ENCODE measurements at regions not wholly inside any gene's neighbourhood (a gene's known extent, or its start where the extent isn't known, plus 50 kb on each side); places are given as distances from the start of the nearest gene placed in this dataset.
A peak's percentile ranks its signal among the peaks of the same experiment; 100 is the strongest.

GRCh38 chr17:69605571-69605970 is 191.1 kb downstream of the MAP2K6 start:
- H3K4me1 Mint-ChIP-seq (ENCODE audit: low read depth) = peaks cover 38% of the 10 kb centered on the region
- H3K4me3 Mint-ChIP-seq = no peak overlapping the region
- no peaks in the 10 kb centered on the region for H3K27me3 Mint-ChIP-seq (ENCODE audit: low read depth)
- H3K27ac Mint-ChIP-seq = no peak overlapping the region
- H3K36me3 Mint-ChIP-seq (ENCODE audit: low read depth) = peaks cover 5% of the 10 kb centered on the region
- peaks cover 4% of the 10 kb centered on the region for H3K9me3 Mint-ChIP-seq

- H3K36me3 Mint-ChIP-seq (ENCODE audit: low read depth) = peaks cover 5% of the 10 kb centered on the region
- H3K27ac Mint-ChIP-seq = no peak overlapping the region
- H3K4me3 Mint-ChIP-seq = no peak overlapping the region
- no peaks in the 10 kb centered on the region for H3K27me3 Mint-ChIP-seq (ENCODE audit: low read depth)
- peaks cover 6% of the 10 kb centered on the region for H3K9me3 Mint-ChIP-seq
- H3K4me1 Mint-ChIP-seq (ENCODE audit: low read depth) = peaks cover 38% of the 10 kb centered on the region
These were observed 191.8 kb downstream of the MAP2K6 start for GRCh38 chr17:69606142-69606800.

- Mint-ChIP-seq H3K27ac (peak overlapping the region; percentile 42), H3K4me1 (ENCODE audit: low read depth) (peaks cover 37% of the 10 kb centered on the region), H3K36me3 (ENCODE audit: low read depth) (peaks cover 5% of the 10 kb centered on the region)
These were observed 192.8 kb downstream of the MAP2K6 start for GRCh38 chr17:69607162-69607834.

GRCh38 chr17:69608141-69608540 is 193.6 kb downstream of the MAP2K6 start:
- Mint-ChIP-seq H3K4me1 (ENCODE audit: low read depth) (peaks cover 29% of the 10 kb centered on the region), H3K27me3 (ENCODE audit: low read depth) (no peaks in the 10 kb centered on the region), H3K27ac (no peak overlapping the region), H3K9me3 (peaks cover 10% of the 10 kb centered on the region), H3K36me3 (ENCODE audit: low read depth) (peaks cover 5% of the 10 kb centered on the region), H3K4me3 (no peak overlapping the region)

More at GRCh38 chr17:69607162-69607834, 192.8 kb downstream of the MAP2K6 start:
- Mint-ChIP-seq H3K4me3 (no peak overlapping the region), H3K27me3 (ENCODE audit: low read depth) (no peaks in the 10 kb centered on the region), H3K9me3 (peaks cover 10% of the 10 kb centered on the region)

GRCh38 chr17:69608808-69609472 is 194.4 kb downstream of the MAP2K6 start:
- peaks cover 10% of the 10 kb centered on the region for H3K9me3 Mint-ChIP-seq
- peaks cover 5% of the 10 kb centered on the region for H3K36me3 Mint-ChIP-seq (ENCODE audit: low read depth)
- H3K4me3 Mint-ChIP-seq = no peak overlapping the region
- no peaks in the 10 kb centered on the region for H3K27me3 Mint-ChIP-seq (ENCODE audit: low read depth)
- H3K27ac Mint-ChIP-seq = no peak overlapping the region
- peaks cover 27% of the 10 kb centered on the region for H3K4me1 Mint-ChIP-seq (ENCODE audit: low read depth)

- Mint-ChIP-seq H3K27ac (no peak overlapping the region), H3K4me1 (ENCODE audit: low read depth) (peaks cover 27% of the 10 kb centered on the region), H3K36me3 (ENCODE audit: low read depth) (peaks cover 5% of the 10 kb centered on the region), H3K9me3 (peaks cover 10% of the 10 kb centered on the region), H3K4me3 (no peak overlapping the region), H3K27me3 (ENCODE audit: low read depth) (no peaks in the 10 kb centered on the region)
These were observed 195.2 kb downstream of the MAP2K6 start for GRCh38 chr17:69609473-69610305.

- Mint-ChIP-seq H3K27ac (no peak overlapping the region), H3K9me3 (peaks cover 9% of the 10 kb centered on the region), H3K36me3 (ENCODE audit: low read depth) (no peaks in the 10 kb centered on the region), H3K27me3 (ENCODE audit: low read depth) (peaks cover 4% of the 10 kb centered on the region), H3K4me3 (no peak overlapping the region), H3K4me1 (ENCODE audit: low read depth) (no peaks in the 10 kb centered on the region)
These were observed 205.9 kb downstream of the MAP2K6 start for GRCh38 chr17:69620363-69620762.

- H3K9me3 Mint-ChIP-seq = peaks cover 5% of the 10 kb centered on the region
- no peak overlapping the region for H3K4me3 Mint-ChIP-seq
- no peaks in the 10 kb centered on the region for H3K4me1 Mint-ChIP-seq (ENCODE audit: low read depth)
- peaks cover 4% of the 10 kb centered on the region for H3K27me3 Mint-ChIP-seq (ENCODE audit: low read depth)
- no peak overlapping the region for H3K27ac Mint-ChIP-seq
- no peaks in the 10 kb centered on the region for H3K36me3 Mint-ChIP-seq (ENCODE audit: low read depth)
These were observed 211.0 kb downstream of the MAP2K6 start for GRCh38 chr17:69625474-69625873.

GRCh38 chr17:69630056-69630635 is 215.6 kb downstream of the MAP2K6 start:
- Mint-ChIP-seq H3K36me3 (ENCODE audit: low read depth) (no peaks in the 10 kb centered on the region), H3K27me3 (ENCODE audit: low read depth) (no peaks in the 10 kb centered on the region), H3K27ac (no peak overlapping the region), H3K9me3 (peaks cover 11% of the 10 kb centered on the region), H3K4me3 (no peak overlapping the region), H3K4me1 (ENCODE audit: low read depth) (no peaks in the 10 kb centered on the region)

- Mint-ChIP-seq H3K4me3 (no peak overlapping the region), H3K27ac (no peak overlapping the region), H3K9me3 (peaks cover 11% of the 10 kb centered on the region), H3K27me3 (ENCODE audit: low read depth) (peaks cover 4% of the 10 kb centered on the region), H3K4me1 (ENCODE audit: low read depth) (no peaks in the 10 kb centered on the region), H3K36me3 (ENCODE audit: low read depth) (no peaks in the 10 kb centered on the region)
These were observed 220.3 kb downstream of the MAP2K6 start for GRCh38 chr17:69634844-69635243.

GRCh38 chr17:69637446-69638156 is 223.1 kb downstream of the MAP2K6 start:
- Mint-ChIP-seq H3K9me3 (no peaks in the 10 kb centered on the region), H3K27me3 (ENCODE audit: low read depth) (peaks cover 4% of the 10 kb centered on the region), H3K4me3 (no peak overlapping the region), H3K36me3 (ENCODE audit: low read depth) (no peaks in the 10 kb centered on the region), H3K4me1 (ENCODE audit: low read depth) (no peaks in the 10 kb centered on the region), H3K27ac (no peak overlapping the region)

GRCh38 chr17:69639096-69639495 is 224.6 kb downstream of the MAP2K6 start:
- H3K36me3 Mint-ChIP-seq (ENCODE audit: low read depth) = no peaks in the 10 kb centered on the region
- H3K27ac Mint-ChIP-seq = no peak overlapping the region
- H3K9me3 Mint-ChIP-seq = no peaks in the 10 kb centered on the region
- H3K27me3 Mint-ChIP-seq (ENCODE audit: low read depth) = peaks cover 4% of the 10 kb centered on the region
- H3K4me1 Mint-ChIP-seq (ENCODE audit: low read depth) = no peaks in the 10 kb centered on the region
- no peak overlapping the region for H3K4me3 Mint-ChIP-seq

- Mint-ChIP-seq H3K4me1 (ENCODE audit: low read depth) (no peaks in the 10 kb centered on the region), H3K27me3 (ENCODE audit: low read depth) (peaks cover 4% of the 10 kb centered on the region), H3K36me3 (ENCODE audit: low read depth) (no peaks in the 10 kb centered on the region), H3K4me3 (no peak overlapping the region), H3K27ac (no peak overlapping the region), H3K9me3 (no peaks in the 10 kb centered on the region)
These were observed 225.6 kb downstream of the MAP2K6 start for GRCh38 chr17:69640073-69640472.

Measured in T-helper 1 cell treated with Interleukin-12 subunit alpha and Interleukin-12 subunit beta and Interleukin-4 antibody, amounts not matched to agents 30 μg/mL and 1 μg/mL, for 36 hours (primary cell).